NB4 (cell line): ENCODE measurements at regions not wholly inside any gene's neighbourhood (a gene's known extent, or its start where the extent isn't known, plus 50 kb on each side); places are given as distances from the start of the nearest gene placed in this dataset.

Source experiments
- DNase-seq: peaks from one replicate; pipeline ENCODE4 v3.0.0; 2010; ENCODE audit warnings: low read depth
- H3K4me3 ChIP-seq: one replicate; pipeline ENCODE4 v1.5.1; 2011; ENCODE audit warnings: mild to moderate bottlenecking, low read depth, low read length, moderate library complexity
- MAX ChIP-seq: IDR thresholded peaks from 2 replicates; pipeline ENCODE4 v1.6.1; 2011; ENCODE audit warnings: low read depth, low read length
- MYC ChIP-seq: IDR thresholded peaks from 2 replicates; pipeline ENCODE4 v1.6.1; 2011; ENCODE audit warnings: low read depth, low read length
- POLR2A ChIP-seq: IDR thresholded peaks from 2 replicates; pipeline ENCODE4 v1.6.1; 2011; ENCODE audit warnings: mild to moderate bottlenecking; ENCODE audit not compliant: insufficient read length; ENCODE audit errors: extremely low read depth
- TF ChIP-seq, protein P1 (sequence below): IDR thresholded peaks from one replicate; pipeline ENCODE4 v1.5.1; 2012; ENCODE audit warnings: low read depth, low read length

DNA sequence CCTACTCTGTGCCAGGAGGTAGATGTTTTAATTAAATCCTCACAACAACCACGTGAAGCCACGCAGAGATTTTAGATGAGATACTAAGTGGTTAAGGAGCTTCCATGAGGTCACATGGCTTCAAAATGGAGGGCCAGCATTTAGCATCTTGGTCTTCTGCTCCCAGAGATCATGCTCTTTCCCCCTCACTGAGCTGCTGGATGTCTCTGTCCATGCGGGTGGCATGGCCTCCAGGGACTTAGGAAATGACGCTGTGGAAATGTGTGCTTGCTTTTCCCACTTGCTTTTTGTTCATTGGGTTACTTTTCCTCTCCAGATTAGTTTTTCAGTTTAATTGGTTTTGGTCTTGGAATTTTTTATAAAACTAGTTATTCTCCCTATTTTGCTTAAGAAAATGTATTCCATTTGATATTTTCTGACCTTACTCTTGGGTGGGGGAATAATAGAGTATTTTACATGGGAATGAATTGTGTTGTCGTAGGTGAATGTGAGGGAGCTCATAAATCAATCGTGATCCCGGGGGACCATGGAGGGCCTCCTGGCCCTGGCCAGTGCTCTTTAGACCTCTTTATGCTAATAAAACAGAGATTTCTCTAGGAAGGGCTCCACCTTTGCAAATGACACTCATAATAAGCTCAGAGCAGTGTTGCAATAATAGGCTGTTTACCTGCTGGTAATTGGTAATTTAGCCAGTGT is 376.0 kb upstream of the ONECUT1 start:
- TF ChIP-seq MAX (no peak), MYC (no peak)
- DNase-seq: no peak
- H3K4me3 ChIP-seq: no peak overlapping the region

DNA sequence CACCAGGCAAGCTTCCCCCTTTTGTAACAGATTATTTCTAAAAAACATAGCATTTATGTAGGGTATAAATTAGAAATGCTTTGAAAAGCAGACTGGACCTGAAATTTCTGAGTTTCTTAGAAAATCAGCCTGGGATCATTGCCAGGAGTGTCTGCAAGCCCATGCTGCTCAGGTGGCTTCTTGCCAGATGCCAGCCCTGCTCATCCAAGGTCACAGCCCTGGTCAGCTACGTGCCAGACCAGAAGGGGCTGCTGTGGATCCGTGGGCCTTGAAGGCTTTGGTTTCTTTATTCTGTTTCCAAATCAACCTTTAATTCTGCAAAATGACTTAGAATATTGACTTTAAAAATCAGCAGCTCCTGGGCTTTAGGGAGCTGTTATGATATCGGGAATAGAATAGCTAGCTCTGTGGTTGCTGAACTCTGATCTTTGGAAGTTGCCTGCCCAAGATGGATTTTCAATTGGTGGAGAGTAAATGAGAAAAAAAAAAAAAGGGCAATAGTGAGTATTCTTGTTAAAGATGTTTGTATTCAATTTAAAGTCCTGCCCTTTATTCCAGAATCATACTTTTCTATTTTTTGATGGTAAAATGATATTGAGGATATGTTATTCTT is 370.1 kb upstream of the ONECUT1 start:
- TF ChIP-seq POLR2A (no peak), MAX (no peak), MYC (no peak)
- TF ChIP-seq, protein P1, sequence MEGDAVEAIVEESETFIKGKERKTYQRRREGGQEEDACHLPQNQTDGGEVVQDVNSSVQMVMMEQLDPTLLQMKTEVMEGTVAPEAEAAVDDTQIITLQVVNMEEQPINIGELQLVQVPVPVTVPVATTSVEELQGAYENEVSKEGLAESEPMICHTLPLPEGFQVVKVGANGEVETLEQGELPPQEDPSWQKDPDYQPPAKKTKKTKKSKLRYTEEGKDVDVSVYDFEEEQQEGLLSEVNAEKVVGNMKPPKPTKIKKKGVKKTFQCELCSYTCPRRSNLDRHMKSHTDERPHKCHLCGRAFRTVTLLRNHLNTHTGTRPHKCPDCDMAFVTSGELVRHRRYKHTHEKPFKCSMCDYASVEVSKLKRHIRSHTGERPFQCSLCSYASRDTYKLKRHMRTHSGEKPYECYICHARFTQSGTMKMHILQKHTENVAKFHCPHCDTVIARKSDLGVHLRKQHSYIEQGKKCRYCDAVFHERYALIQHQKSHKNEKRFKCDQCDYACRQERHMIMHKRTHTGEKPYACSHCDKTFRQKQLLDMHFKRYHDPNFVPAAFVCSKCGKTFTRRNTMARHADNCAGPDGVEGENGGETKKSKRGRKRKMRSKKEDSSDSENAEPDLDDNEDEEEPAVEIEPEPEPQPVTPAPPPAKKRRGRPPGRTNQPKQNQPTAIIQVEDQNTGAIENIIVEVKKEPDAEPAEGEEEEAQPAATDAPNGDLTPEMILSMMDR: no peak
- no peak overlapping the region for H3K4me3 ChIP-seq
- DNase-seq: no peak

DNA sequence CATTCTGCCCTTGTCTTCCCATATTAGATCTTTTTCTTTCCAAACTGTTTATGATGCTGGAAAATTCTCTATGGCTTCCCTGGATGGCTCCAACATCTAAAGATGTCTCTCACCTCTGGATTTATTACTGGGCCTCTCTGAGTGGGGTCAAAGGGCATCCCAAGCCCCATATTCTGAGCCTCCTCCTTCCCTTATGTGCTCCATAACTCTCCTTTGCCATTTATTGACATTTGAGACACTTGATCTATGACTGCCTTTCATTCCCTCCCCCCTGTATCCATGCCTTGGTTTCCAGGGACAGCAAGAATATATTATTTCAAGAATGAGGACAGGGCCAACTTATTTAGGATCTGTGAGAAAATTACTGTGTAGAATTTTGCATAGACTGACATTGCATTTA is 369.3 kb upstream of the ONECUT1 start:
- no peak for DNase-seq
- TF ChIP-seq MYC (no peak), MAX (no peak), POLR2A (no peak)
- TF ChIP-seq, protein P1: no peak
- H3K4me3 ChIP-seq: no peak overlapping the region

GRCh38 chr15:53158995-53159394 is 368.9 kb upstream of the ONECUT1 start:
- no peak for DNase-seq
- TF ChIP-seq, protein P1: no peak
- TF ChIP-seq POLR2A (no peak), MAX (no peak), MYC (no peak)
- H3K4me3 ChIP-seq: no peak overlapping the region

- H3K4me3 ChIP-seq: no peak overlapping the region
- TF ChIP-seq MYC (no peak), MAX (no peak), POLR2A (no peak)
- TF ChIP-seq, protein P1: no peak
- peak; percentile 1 for DNase-seq
Measured at GRCh38 chr15:53133255-53133850, 343.2 kb upstream of the ONECUT1 start.

GRCh38 chr15:53130943-53131342 is 340.8 kb upstream of the ONECUT1 start:
- DNase-seq: no peak
- no peak overlapping the region for H3K4me3 ChIP-seq
- TF ChIP-seq MAX (no peak), MYC (no peak), POLR2A (no peak)
- TF ChIP-seq, protein P1: no peak
